ENCODE measurements at regions not wholly inside any gene's neighbourhood (a gene's known extent, or its start where the extent isn't known, plus 50 kb on each side); places are given as distances from the start of the nearest gene placed in this dataset.

DNA sequence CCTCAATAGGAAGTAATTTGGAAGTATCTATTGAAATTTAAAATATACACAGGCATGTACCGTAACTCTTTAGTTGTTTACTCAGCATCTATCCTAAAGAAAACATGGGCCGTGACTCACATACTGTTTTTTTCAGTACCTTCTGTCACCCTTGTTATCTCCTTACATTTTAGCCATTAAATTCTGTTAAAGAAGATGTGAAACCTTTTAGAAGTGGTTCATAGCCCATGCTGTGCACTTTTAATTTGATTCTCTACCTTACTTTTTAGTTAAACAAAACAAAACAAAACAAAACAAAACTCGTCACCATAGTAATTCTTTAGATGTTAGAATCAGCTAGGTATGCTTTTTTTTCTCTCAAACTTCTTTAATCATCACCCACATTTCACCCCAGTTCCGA, 494.4 kb upstream of the RGS6 start:
- TF ChIP-seq, protein P1, sequence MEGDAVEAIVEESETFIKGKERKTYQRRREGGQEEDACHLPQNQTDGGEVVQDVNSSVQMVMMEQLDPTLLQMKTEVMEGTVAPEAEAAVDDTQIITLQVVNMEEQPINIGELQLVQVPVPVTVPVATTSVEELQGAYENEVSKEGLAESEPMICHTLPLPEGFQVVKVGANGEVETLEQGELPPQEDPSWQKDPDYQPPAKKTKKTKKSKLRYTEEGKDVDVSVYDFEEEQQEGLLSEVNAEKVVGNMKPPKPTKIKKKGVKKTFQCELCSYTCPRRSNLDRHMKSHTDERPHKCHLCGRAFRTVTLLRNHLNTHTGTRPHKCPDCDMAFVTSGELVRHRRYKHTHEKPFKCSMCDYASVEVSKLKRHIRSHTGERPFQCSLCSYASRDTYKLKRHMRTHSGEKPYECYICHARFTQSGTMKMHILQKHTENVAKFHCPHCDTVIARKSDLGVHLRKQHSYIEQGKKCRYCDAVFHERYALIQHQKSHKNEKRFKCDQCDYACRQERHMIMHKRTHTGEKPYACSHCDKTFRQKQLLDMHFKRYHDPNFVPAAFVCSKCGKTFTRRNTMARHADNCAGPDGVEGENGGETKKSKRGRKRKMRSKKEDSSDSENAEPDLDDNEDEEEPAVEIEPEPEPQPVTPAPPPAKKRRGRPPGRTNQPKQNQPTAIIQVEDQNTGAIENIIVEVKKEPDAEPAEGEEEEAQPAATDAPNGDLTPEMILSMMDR (conservative IDR thresholded peaks at IDR 0.05; ENCODE audit: low read depth in 2 of 2), result no peak
- TF ChIP-seq, protein P2, sequence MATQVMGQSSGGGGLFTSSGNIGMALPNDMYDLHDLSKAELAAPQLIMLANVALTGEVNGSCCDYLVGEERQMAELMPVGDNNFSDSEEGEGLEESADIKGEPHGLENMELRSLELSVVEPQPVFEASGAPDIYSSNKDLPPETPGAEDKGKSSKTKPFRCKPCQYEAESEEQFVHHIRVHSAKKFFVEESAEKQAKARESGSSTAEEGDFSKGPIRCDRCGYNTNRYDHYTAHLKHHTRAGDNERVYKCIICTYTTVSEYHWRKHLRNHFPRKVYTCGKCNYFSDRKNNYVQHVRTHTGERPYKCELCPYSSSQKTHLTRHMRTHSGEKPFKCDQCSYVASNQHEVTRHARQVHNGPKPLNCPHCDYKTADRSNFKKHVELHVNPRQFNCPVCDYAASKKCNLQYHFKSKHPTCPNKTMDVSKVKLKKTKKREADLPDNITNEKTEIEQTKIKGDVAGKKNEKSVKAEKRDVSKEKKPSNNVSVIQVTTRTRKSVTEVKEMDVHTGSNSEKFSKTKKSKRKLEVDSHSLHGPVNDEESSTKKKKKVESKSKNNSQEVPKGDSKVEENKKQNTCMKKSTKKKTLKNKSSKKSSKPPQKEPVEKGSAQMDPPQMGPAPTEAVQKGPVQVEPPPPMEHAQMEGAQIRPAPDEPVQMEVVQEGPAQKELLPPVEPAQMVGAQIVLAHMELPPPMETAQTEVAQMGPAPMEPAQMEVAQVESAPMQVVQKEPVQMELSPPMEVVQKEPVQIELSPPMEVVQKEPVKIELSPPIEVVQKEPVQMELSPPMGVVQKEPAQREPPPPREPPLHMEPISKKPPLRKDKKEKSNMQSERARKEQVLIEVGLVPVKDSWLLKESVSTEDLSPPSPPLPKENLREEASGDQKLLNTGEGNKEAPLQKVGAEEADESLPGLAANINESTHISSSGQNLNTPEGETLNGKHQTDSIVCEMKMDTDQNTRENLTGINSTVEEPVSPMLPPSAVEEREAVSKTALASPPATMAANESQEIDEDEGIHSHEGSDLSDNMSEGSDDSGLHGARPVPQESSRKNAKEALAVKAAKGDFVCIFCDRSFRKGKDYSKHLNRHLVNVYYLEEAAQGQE (IDR thresholded peaks at IDR 0.05; ENCODE audit: unreplicated experiment), result no peak
- TF ChIP-seq EZH2 (IDR thresholded peaks at IDR 0.05; ENCODE audit: low read depth, unreplicated experiment), result no peak
- no peak for TF ChIP-seq ZNF331 (CRISPR knock-in tag; IDR thresholded peaks at IDR 0.05; ENCODE audit: low read depth)
- TF ChIP-seq POLR2AphosphoS5 (IDR thresholded peaks at IDR 0.05; ENCODE audit: low read depth), result no peak
- TF ChIP-seq CREB1 (CRISPR knock-in tag; IDR thresholded peaks at IDR 0.05; ENCODE audit: low read depth), result no peak

Data from GM23338 (cell line).